Natural killer cell (primary cell): ENCODE measurements at regions not wholly inside any gene's neighbourhood (a gene's known extent, or its start where the extent isn't known, plus 50 kb on each side); places are given as distances from the start of the nearest gene placed in this dataset.

Experiments used
- ATAC-seq, 3 donors: fragments of 150-1000 bp in 2 of 3; fragments of 200-7000 bp in 1 of 3; cut with Tn5 transposase; 1 replicate in 1 of 3; 2 replicates in 2 of 3; pipeline ENCODE4 v1.10.0; 2021; ENCODE audit warnings: mild to moderate bottlenecking in 2 of 3, moderate library complexity in 2 of 3
- DNase-seq, 2 donors: peaks; one replicate each; pipeline versions ENCODE4 v3.0.0 to v3.0.0-alpha.2; 2013 to 2021; ENCODE audit warnings: mixed read lengths in 1 of 2
- H3K27ac ChIP-seq: one replicate; pipeline ENCODE4 v1.5.1; 2013; ENCODE audit warnings: mild to moderate bottlenecking, low read length
- H3K27me3 ChIP-seq: one replicate; pipeline ENCODE4 v1.6.1; 2013; ENCODE audit warnings: low read length; ENCODE audit not compliant: control insufficient read depth, insufficient read depth
- H3K36me3 ChIP-seq: one replicate; pipeline ENCODE4 v1.6.1; 2013; ENCODE audit warnings: low read length; ENCODE audit not compliant: control insufficient read depth, insufficient read depth
- H3K4me1 ChIP-seq: one replicate; pipeline ENCODE4 v1.6.1; 2013; ENCODE audit warnings: low read length; ENCODE audit not compliant: control insufficient read depth, insufficient read depth
- H3K4me3 ChIP-seq: one replicate; pipeline ENCODE4 v1.5.1; 2013; ENCODE audit warnings: low read length
- H3K9me3 ChIP-seq: one replicate; pipeline ENCODE4 v1.6.1; 2013; ENCODE audit warnings: low read length; ENCODE audit not compliant: control insufficient read depth, insufficient read depth
- H3K27ac Mint-ChIP-seq, 2 donors: one replicate each; pipeline ENCODE4 v1.8.0; 2022; ENCODE audit warnings: mild to moderate bottlenecking in 2 of 2, mixed read lengths in 2 of 2, moderate library complexity in 1 of 2
- H3K27me3 Mint-ChIP-seq, 2 donors: one replicate each; pipeline ENCODE4 v1.8.0; 2022; ENCODE audit warnings: low read depth in 2 of 2, mixed read lengths in 2 of 2
- H3K36me3 Mint-ChIP-seq: one replicate; pipeline ENCODE4 v1.8.0; 2022; ENCODE audit warnings: mixed read lengths
- H3K4me1 Mint-ChIP-seq, 2 donors: one replicate each; pipeline ENCODE4 v1.8.0; 2022; ENCODE audit warnings: mixed read lengths in 2 of 2
- H3K4me3 Mint-ChIP-seq: one replicate; pipeline ENCODE4 v1.8.0; 2022; ENCODE audit warnings: mild to moderate bottlenecking, moderate library complexity, mixed read lengths
- H3K9me3 Mint-ChIP-seq, 2 donors: one replicate each; pipeline ENCODE4 v1.8.0; 2022; ENCODE audit warnings: mixed read lengths in 2 of 2
- WGBS: methylation state at CpG from one replicate; pipeline ENCODE4 v1.1.7; 2013; ENCODE audit warnings: missing lambda C conversion rate; ENCODE audit not compliant: insufficient coverage; 5-methylcytosine and 5-hydroxymethylcytosine counted together
- intact Hi-C: fragments of 100-400 bp; cut with micrococcal nuclease; formaldehyde crosslinking; loops from one replicate; pipeline ENCODE4 v1.14.2; 2022
- TF ChIP-seq, protein P1 (sequence below): fragments of 200-600 bp; IDR thresholded peaks from one replicate; pipeline ENCODE4 v1.8.0; 2022; ENCODE audit warnings: antibody characterized with exemption

DNA sequence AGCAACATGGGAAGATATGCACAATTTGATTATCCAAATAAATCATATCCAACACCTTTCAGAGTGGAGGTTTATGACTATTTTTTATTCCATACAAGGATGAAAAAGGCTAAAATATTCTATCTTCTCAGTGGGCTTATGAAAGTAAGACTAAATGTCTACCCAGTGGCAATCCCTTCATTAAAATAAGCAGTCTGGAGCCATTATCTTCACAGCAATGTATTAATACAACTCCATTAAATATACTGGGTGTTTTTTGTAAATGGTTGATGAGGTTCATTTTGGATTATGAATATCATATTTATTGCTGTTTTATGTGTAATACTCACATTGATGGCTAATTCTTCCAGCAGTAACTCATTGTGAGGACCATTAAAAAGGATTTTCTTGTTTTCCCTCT lies 352.7 kb upstream of the SOX11 start:
- Mint-ChIP-seq H3K4me1 (no peaks in the 10 kb centered on the region), H3K27ac (no peak overlapping the region), H3K9me3 (peaks cover 17 to 22% of the 10 kb centered on the region in 2 donors), H3K36me3 (no peaks in the 10 kb centered on the region), H3K4me3 (no peak overlapping the region), H3K27me3 (no peaks in the 10 kb centered on the region)
- H3K4me3 ChIP-seq: no peak overlapping the region
- H3K27ac ChIP-seq: no peak overlapping the region
- no peaks in the 10 kb centered on the region for H3K27me3 ChIP-seq
- TF ChIP-seq, protein P1, sequence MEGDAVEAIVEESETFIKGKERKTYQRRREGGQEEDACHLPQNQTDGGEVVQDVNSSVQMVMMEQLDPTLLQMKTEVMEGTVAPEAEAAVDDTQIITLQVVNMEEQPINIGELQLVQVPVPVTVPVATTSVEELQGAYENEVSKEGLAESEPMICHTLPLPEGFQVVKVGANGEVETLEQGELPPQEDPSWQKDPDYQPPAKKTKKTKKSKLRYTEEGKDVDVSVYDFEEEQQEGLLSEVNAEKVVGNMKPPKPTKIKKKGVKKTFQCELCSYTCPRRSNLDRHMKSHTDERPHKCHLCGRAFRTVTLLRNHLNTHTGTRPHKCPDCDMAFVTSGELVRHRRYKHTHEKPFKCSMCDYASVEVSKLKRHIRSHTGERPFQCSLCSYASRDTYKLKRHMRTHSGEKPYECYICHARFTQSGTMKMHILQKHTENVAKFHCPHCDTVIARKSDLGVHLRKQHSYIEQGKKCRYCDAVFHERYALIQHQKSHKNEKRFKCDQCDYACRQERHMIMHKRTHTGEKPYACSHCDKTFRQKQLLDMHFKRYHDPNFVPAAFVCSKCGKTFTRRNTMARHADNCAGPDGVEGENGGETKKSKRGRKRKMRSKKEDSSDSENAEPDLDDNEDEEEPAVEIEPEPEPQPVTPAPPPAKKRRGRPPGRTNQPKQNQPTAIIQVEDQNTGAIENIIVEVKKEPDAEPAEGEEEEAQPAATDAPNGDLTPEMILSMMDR: no peak
- ATAC-seq (no peak), DNase-seq (no peak)
- no peaks in the 10 kb centered on the region for H3K36me3 ChIP-seq
- H3K4me1 ChIP-seq: no peaks in the 10 kb centered on the region
- H3K9me3 ChIP-seq: no peaks in the 10 kb centered on the region
- intact Hi-C loops: no loop called here

GRCh38 chr2:5343785-5344335 lies 348.3 kb upstream of the SOX11 start:
- TF ChIP-seq, protein P1: no peak
- H3K27me3 Mint-ChIP-seq: no peaks in the 10 kb centered on the region
- no peak for DNase-seq
- Histone ChIP-seq H3K4me1 (no peaks in the 10 kb centered on the region), H3K4me3 (no peak overlapping the region), H3K27me3 (no peaks in the 10 kb centered on the region), H3K9me3 (peaks cover 5% of the 10 kb centered on the region), H3K36me3 (no peaks in the 10 kb centered on the region), H3K27ac (no peak overlapping the region)
- ATAC-seq: no peak
- peaks cover 12 to 16% of the 10 kb centered on the region in 2 donors for H3K9me3 Mint-ChIP-seq
- WGBS: 50% methylated on average over 5 of the region's 6 CpGs
- intact Hi-C loops: no loop called here
- no peak overlapping the region for H3K27ac Mint-ChIP-seq
- H3K4me3 Mint-ChIP-seq: no peak overlapping the region
- no peaks in the 10 kb centered on the region for H3K36me3 Mint-ChIP-seq
- no peaks in the 10 kb centered on the region for H3K4me1 Mint-ChIP-seq

DNA sequence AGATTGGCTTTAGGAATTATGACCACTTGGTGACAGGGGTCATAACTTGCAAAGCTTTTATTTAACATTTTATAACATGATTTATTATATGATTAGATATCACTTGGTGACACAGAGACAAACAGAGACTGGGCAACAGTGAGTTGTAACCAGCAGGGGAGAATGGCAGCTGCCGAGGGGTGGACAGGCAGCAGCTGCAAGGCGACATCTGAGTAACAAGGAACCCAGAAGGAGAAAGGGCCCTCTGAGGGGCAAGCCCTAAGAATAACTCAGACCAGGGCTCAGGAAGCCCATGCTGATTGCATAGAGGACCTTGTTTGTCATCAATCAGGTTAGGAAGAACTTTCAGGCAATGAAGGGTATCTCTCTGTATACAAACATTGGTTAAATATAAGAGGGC lies 339.9 kb upstream of the SOX11 start:
- no peak overlapping the region for H3K27ac Mint-ChIP-seq
- no peak overlapping the region for H3K27ac ChIP-seq
- H3K4me1 ChIP-seq: no peaks in the 10 kb centered on the region
- H3K27me3 Mint-ChIP-seq: no peaks in the 10 kb centered on the region
- H3K4me1 Mint-ChIP-seq: no peaks in the 10 kb centered on the region
- H3K9me3 Mint-ChIP-seq: peaks cover 6 to 9% of the 10 kb centered on the region in 2 donors
- H3K9me3 ChIP-seq: peaks cover 7% of the 10 kb centered on the region
- no peaks in the 10 kb centered on the region for H3K36me3 ChIP-seq
- H3K27me3 ChIP-seq: no peaks in the 10 kb centered on the region
- intact Hi-C loops: no loop called here
- no peak for ATAC-seq
- no peak for DNase-seq
- no peak overlapping the region for H3K4me3 ChIP-seq
- no peak overlapping the region for H3K4me3 Mint-ChIP-seq
- H3K36me3 Mint-ChIP-seq: no peaks in the 10 kb centered on the region
- 83% methylated on average over 2 of the region's 2 CpGs for WGBS
- TF ChIP-seq, protein P1: no peak

GRCh38 chr2:5353565-5353964 lies 338.6 kb upstream of the SOX11 start:
- peaks cover 6% of the 10 kb centered on the region for H3K9me3 ChIP-seq
- H3K4me3 Mint-ChIP-seq: no peak overlapping the region
- intact Hi-C loops: no loop called here
- no peak overlapping the region for H3K27ac Mint-ChIP-seq
- H3K36me3 Mint-ChIP-seq: no peaks in the 10 kb centered on the region
- H3K27me3 ChIP-seq: no peaks in the 10 kb centered on the region
- H3K4me1 ChIP-seq: no peaks in the 10 kb centered on the region
- H3K27ac ChIP-seq: no peak overlapping the region
- H3K4me3 ChIP-seq: no peak overlapping the region
- no peaks in the 10 kb centered on the region for H3K27me3 Mint-ChIP-seq
- ATAC-seq: no peak
- H3K9me3 Mint-ChIP-seq: peaks cover 3 to 9% of the 10 kb centered on the region in 2 donors
- no peaks in the 10 kb centered on the region for H3K4me1 Mint-ChIP-seq
- TF ChIP-seq, protein P1: no peak
- no peaks in the 10 kb centered on the region for H3K36me3 ChIP-seq
- WGBS: 88% methylated on average over 1 of the region's 1 CpG
- DNase-seq: no peak
